Ishikawa (cell line): ENCODE measurements at regions not wholly inside any gene's neighbourhood (a gene's known extent, or its start where the extent isn't known, plus 50 kb on each side); places are given as distances from the start of the nearest gene placed in this dataset.

Experiments
- CEBPB ChIP-seq: IDR thresholded peaks from 2 replicates; pipeline ENCODE4 v1.6.1; 2012
- CREB1 ChIP-seq: IDR thresholded peaks from 2 replicates; pipeline ENCODE4 v1.6.1; 2012; ENCODE audit warnings: low read depth
- EGR1 ChIP-seq: IDR thresholded peaks from 2 replicates; pipeline ENCODE4 v1.6.1; 2012
- EP300 ChIP-seq: IDR thresholded peaks from 2 replicates; pipeline ENCODE4 v1.6.1; 2012; ENCODE audit warnings: borderline replicate concordance
- FOXM1 ChIP-seq: IDR thresholded peaks from 2 replicates; pipeline ENCODE4 v1.6.1; 2012; ENCODE audit warnings: low read depth, borderline replicate concordance
- NFIC ChIP-seq: IDR thresholded peaks from 2 replicates; pipeline ENCODE4 v1.6.1; 2012
- RAD21 ChIP-seq: IDR thresholded peaks from 2 replicates; pipeline ENCODE4 v1.6.1; 2012; ENCODE audit warnings: low read depth
- TAF1 ChIP-seq: IDR thresholded peaks from 2 replicates; pipeline ENCODE4 v1.6.1; 2012; ENCODE audit warnings: low read depth, mild to moderate bottlenecking
- TCF12 ChIP-seq: IDR thresholded peaks from 2 replicates; pipeline ENCODE4 v1.6.1; 2012; ENCODE audit warnings: low read depth
- TEAD4 ChIP-seq: IDR thresholded peaks from 2 replicates; pipeline ENCODE4 v1.6.1; 2012
- YY1 ChIP-seq: IDR thresholded peaks from 2 replicates; pipeline ENCODE4 v1.6.1; 2012; ENCODE audit warnings: low read depth
- TF ChIP-seq, protein P1 (sequence below): IDR thresholded peaks from 2 replicates; pipeline ENCODE4 v1.6.1; 2012; ENCODE audit warnings: low read depth, mild to moderate bottlenecking
- TF ChIP-seq, protein P2 (sequence below): IDR thresholded peaks from 2 replicates; pipeline ENCODE4 v1.6.1; 2012

DNA sequence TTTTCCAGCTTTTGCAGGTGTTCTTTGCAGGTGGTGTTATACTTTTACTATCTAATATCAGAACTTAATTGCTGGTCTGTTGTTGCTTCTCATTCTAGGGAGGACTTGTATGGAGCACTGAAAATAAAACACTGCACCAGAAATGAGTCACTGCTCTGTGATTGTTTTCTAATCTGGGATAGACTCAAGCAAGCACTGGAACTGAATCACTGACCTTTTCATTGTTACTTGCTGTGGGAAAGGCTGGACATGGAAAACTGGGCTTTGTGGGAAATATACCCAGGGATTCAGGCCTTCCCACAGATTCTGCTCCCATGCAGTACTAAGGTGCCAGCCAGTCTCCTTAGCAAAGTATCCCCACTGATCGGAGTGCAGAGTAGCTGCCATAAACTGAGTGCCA lies 470.0 kb upstream of the GCFC2 start:
- TF ChIP-seq, protein P1, sequence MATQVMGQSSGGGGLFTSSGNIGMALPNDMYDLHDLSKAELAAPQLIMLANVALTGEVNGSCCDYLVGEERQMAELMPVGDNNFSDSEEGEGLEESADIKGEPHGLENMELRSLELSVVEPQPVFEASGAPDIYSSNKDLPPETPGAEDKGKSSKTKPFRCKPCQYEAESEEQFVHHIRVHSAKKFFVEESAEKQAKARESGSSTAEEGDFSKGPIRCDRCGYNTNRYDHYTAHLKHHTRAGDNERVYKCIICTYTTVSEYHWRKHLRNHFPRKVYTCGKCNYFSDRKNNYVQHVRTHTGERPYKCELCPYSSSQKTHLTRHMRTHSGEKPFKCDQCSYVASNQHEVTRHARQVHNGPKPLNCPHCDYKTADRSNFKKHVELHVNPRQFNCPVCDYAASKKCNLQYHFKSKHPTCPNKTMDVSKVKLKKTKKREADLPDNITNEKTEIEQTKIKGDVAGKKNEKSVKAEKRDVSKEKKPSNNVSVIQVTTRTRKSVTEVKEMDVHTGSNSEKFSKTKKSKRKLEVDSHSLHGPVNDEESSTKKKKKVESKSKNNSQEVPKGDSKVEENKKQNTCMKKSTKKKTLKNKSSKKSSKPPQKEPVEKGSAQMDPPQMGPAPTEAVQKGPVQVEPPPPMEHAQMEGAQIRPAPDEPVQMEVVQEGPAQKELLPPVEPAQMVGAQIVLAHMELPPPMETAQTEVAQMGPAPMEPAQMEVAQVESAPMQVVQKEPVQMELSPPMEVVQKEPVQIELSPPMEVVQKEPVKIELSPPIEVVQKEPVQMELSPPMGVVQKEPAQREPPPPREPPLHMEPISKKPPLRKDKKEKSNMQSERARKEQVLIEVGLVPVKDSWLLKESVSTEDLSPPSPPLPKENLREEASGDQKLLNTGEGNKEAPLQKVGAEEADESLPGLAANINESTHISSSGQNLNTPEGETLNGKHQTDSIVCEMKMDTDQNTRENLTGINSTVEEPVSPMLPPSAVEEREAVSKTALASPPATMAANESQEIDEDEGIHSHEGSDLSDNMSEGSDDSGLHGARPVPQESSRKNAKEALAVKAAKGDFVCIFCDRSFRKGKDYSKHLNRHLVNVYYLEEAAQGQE, result no peak
- TF ChIP-seq RAD21 (no peak), TCF12 (no peak), NFIC (no peak), CEBPB (no peak), EP300 (no peak), FOXM1 (no peak), CREB1 (no peak), EGR1 (no peak), TAF1 (no peak), TEAD4 (no peak), YY1 (no peak)
- TF ChIP-seq, protein P2, sequence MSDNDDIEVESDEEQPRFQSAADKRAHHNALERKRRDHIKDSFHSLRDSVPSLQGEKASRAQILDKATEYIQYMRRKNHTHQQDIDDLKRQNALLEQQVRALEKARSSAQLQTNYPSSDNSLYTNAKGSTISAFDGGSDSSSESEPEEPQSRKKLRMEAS, result no peak
